Loucy (cell line): ENCODE measurements at regions not wholly inside any gene's neighbourhood (a gene's known extent, or its start where the extent isn't known, plus 50 kb on each side); places are given as distances from the start of the nearest gene placed in this dataset.

Source experiments
- H2AFZ ChIP-seq: fragments of 200-600 bp; sonication (generic); 2 replicates; pipeline ENCODE4 v1.6.0; 2016; ENCODE audit warnings: antibody characterized with exemption, mild to moderate bottlenecking, low read length, moderate library complexity
- H3F3A ChIP-seq: fragments of 200-600 bp; 2 replicates; pipeline ENCODE4 v1.6.0; 2016; ENCODE audit warnings: antibody characterized with exemption, low read depth, mild to moderate bottlenecking
- H3K27me3 ChIP-seq: fragments of 200-600 bp; sonication (generic); 2 replicates; pipeline ENCODE4 v1.6.1; 2014; ENCODE audit warnings: low read length, mild to moderate bottlenecking; ENCODE audit not compliant: insufficient read depth, poor library complexity, severe bottlenecking
- H3K36me3 ChIP-seq: fragments of 200-600 bp; sonication (generic); 2 replicates; pipeline ENCODE4 v1.6.1; 2016; ENCODE audit warnings: low read length; ENCODE audit not compliant: insufficient read depth
- H3K4me1 ChIP-seq: fragments of 200-600 bp; sonication (generic); 2 replicates; pipeline ENCODE4 v1.5.1; 2014; ENCODE audit warnings: low read length, mild to moderate bottlenecking; ENCODE audit not compliant: insufficient read depth, poor library complexity, severe bottlenecking
- H3K4me2 ChIP-seq: fragments of 200-600 bp; sonication (generic); 2 replicates; pipeline ENCODE4 v1.6.0; 2014; ENCODE audit warnings: antibody characterized with exemption, low read length, low read depth, mild to moderate bottlenecking; ENCODE audit not compliant: poor library complexity, severe bottlenecking
- H3K4me3 ChIP-seq: fragments of 200-600 bp; sonication (generic); 2 replicates; pipeline ENCODE4 v1.5.1; 2014; ENCODE audit warnings: low read length, mild to moderate bottlenecking, mixed read lengths; ENCODE audit not compliant: poor library complexity, severe bottlenecking
- H3K79me2 ChIP-seq: fragments of 200-600 bp; sonication (generic); 2 replicates; pipeline ENCODE4 v1.6.1; 2014; ENCODE audit warnings: low read length; ENCODE audit not compliant: insufficient read depth
- H3K9ac ChIP-seq: fragments of 200-600 bp; sonication (generic); 2 replicates; pipeline ENCODE4 v1.6.0; 2014; ENCODE audit warnings: mild to moderate bottlenecking, low read depth, low read length, moderate library complexity; ENCODE audit not compliant: poor library complexity, severe bottlenecking
- H3K9me2 ChIP-seq: fragments of 200-600 bp; sonication (generic); replicated peaks from 2 replicates; pipeline ENCODE4 v1.6.1; 2016; ENCODE audit warnings: low read depth, low read length, mixed read lengths
- H3K9me3 ChIP-seq: fragments of 200-600 bp; sonication (generic); 2 replicates; pipeline ENCODE4 v1.6.1; 2014; ENCODE audit warnings: mild to moderate bottlenecking, antibody characterized with exemption, low read length, low read depth; ENCODE audit not compliant: insufficient read depth
- H4K20me1 ChIP-seq: fragments of 200-600 bp; sonication (generic); 2 replicates; pipeline ENCODE4 v1.6.0; 2014; ENCODE audit warnings: antibody characterized with exemption, low read length, mild to moderate bottlenecking; ENCODE audit not compliant: insufficient read depth, poor library complexity, severe bottlenecking
- CTCF ChIP-seq: fragments of 200-600 bp; sonication (generic); conservative IDR thresholded peaks from 2 replicates; pipeline ENCODE4 v1.5.1; 2014; ENCODE audit warnings: mild to moderate bottlenecking, antibody characterized with exemption, low read length
- EZH2phosphoT487 ChIP-seq: fragments of 200-600 bp; IDR thresholded peaks from 2 replicates; pipeline ENCODE4 v1.6.1; 2018; ENCODE audit warnings: antibody characterized with exemption, mild to moderate bottlenecking, moderate library complexity, borderline replicate concordance

GRCh38 chr16:50857881-50858280 lies 116.0 kb downstream of the CYLD start:
- Histone ChIP-seq H3K9me3 (no peaks in the 10 kb centered on the region), H3F3A (no peaks in the 10 kb centered on the region), H3K4me1 (no peaks in the 10 kb centered on the region), H3K27me3 (no peaks in the 10 kb centered on the region), H3K9me2 (no peaks in the 10 kb centered on the region), H3K4me2 (no peak overlapping the region), H3K36me3 (no peaks in the 10 kb centered on the region), H3K79me2 (no peaks in the 10 kb centered on the region), H4K20me1 (no peaks in the 10 kb centered on the region), H3K9ac (no peak overlapping the region), H3K4me3 (no peak overlapping the region), H2AFZ (no peak overlapping the region)
- TF ChIP-seq EZH2phosphoT487 = no peak
- TF ChIP-seq CTCF = no peak

DNA sequence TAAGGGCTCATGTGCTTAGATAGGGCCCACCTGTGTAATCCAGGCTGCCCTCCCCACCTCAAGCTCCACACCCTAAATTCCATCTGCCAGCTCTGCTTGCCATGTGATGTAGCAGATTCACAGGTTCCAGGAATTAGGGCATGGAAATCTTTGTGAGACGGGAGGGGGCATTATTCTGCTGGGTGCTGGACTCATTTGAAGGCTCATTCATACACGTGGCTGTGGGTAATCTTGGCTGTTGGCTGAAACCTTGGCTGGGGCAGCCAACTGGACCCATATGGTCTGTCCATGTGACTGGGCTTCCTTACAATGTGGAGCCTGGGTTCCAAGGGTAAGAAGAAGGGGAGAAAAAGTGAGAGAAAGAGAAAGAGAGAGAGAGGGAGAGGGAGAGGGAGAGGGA lies 115.1 kb downstream of the CYLD start:
- Histone ChIP-seq H3K27me3 (no peaks in the 10 kb centered on the region), H3K4me1 (no peaks in the 10 kb centered on the region), H3K9me3 (no peaks in the 10 kb centered on the region), H3K4me2 (no peak overlapping the region), H3K9me2 (no peaks in the 10 kb centered on the region), H4K20me1 (no peaks in the 10 kb centered on the region), H2AFZ (no peak overlapping the region), H3K79me2 (no peaks in the 10 kb centered on the region), H3F3A (no peaks in the 10 kb centered on the region), H3K9ac (no peak overlapping the region), H3K4me3 (no peak overlapping the region), H3K36me3 (no peaks in the 10 kb centered on the region)
- no peak for TF ChIP-seq EZH2phosphoT487
- TF ChIP-seq CTCF = no peak

GRCh38 chr16:50853329-50853728 lies 111.4 kb downstream of the CYLD start:
- Histone ChIP-seq H3K9ac (no peak overlapping the region), H3K9me2 (no peaks in the 10 kb centered on the region), H3K4me1 (no peaks in the 10 kb centered on the region), H3K4me2 (no peak overlapping the region), H2AFZ (no peak overlapping the region), H4K20me1 (no peaks in the 10 kb centered on the region), H3F3A (no peaks in the 10 kb centered on the region), H3K9me3 (no peaks in the 10 kb centered on the region), H3K79me2 (no peaks in the 10 kb centered on the region), H3K27me3 (no peaks in the 10 kb centered on the region), H3K4me3 (no peak overlapping the region), H3K36me3 (no peaks in the 10 kb centered on the region)
- no peak for TF ChIP-seq CTCF
- TF ChIP-seq EZH2phosphoT487 = no peak
